SW480 (cell line): ENCODE measurements at regions not wholly inside any gene's neighbourhood (a gene's known extent, or its start where the extent isn't known, plus 50 kb on each side); places are given as distances from the start of the nearest gene placed in this dataset.

Experiments used
- DNase-seq: peaks from one replicate; pipeline ENCODE4 v3.0.0-alpha.2; 2016; ENCODE audit warnings: low spot score

- no peak for DNase-seq
These were observed 270.6 kb downstream of the PBX3 start for GRCh38 chr9:126017758-126018157.

GRCh38 chr9:126020836-126021235 is 273.7 kb downstream of the PBX3 start:
- DNase-seq: no peak

GRCh38 chr9:126023962-126024361 is 276.8 kb downstream of the PBX3 start:
- DNase-seq: no peak

- DNase-seq: no peak
These were observed 277.5 kb downstream of the PBX3 start for GRCh38 chr9:126024581-126025230.

GRCh38 chr9:126025991-126026390 is 278.8 kb downstream of the PBX3 start:
- no peak for DNase-seq

- no peak for DNase-seq
These were observed 280.4 kb downstream of the PBX3 start for GRCh38 chr9:126027566-126027965.

GRCh38 chr9:126028746-126029145 is 281.6 kb downstream of the PBX3 start:
- no peak for DNase-seq

- no peak for DNase-seq
These were observed 283.5 kb downstream of the PBX3 start for GRCh38 chr9:126030716-126031115.

- DNase-seq: no peak
These were observed 283.9 kb downstream of the PBX3 start for GRCh38 chr9:126031116-126031515.

- no peak for DNase-seq
These were observed 285.0 kb downstream of the PBX3 start for GRCh38 chr9:126032135-126032534.

GRCh38 chr9:126033318-126033717 is 286.1 kb downstream of the PBX3 start:
- no peak for DNase-seq

- no peak for DNase-seq
These were observed 286.8 kb downstream of the PBX3 start for GRCh38 chr9:126033956-126034355.

- DNase-seq: no peak
These were observed 289.7 kb downstream of the PBX3 start for GRCh38 chr9:126036881-126037291.

- no peak for DNase-seq
These were observed 287.8 kb upstream of the MVB12B start for GRCh38 chr9:126038790-126039189.

GRCh38 chr9:126043681-126044080 is 282.9 kb upstream of the MVB12B start:
- DNase-seq: no peak

- DNase-seq: no peak
These were observed 277.5 kb upstream of the MVB12B start for GRCh38 chr9:126049088-126049487.

- no peak for DNase-seq
These were observed 276.6 kb upstream of the MVB12B start for GRCh38 chr9:126049896-126050604.

GRCh38 chr9:126050605-126050990 is 276.0 kb upstream of the MVB12B start:
- no peak for DNase-seq

- DNase-seq: no peak
These were observed 275.0 kb upstream of the MVB12B start for GRCh38 chr9:126051446-126052130.

GRCh38 chr9:126052791-126053190 is 273.8 kb upstream of the MVB12B start:
- DNase-seq: no peak

- DNase-seq: no peak
These were observed 272.7 kb upstream of the MVB12B start for GRCh38 chr9:126053913-126054312.

GRCh38 chr9:126055381-126055985 is 271.1 kb upstream of the MVB12B start:
- peak; percentile 57 for DNase-seq
